Osteoblast (primary cell): ENCODE measurements at regions not wholly inside any gene's neighbourhood (a gene's known extent, or its start where the extent isn't known, plus 50 kb on each side); places are given as distances from the start of the nearest gene placed in this dataset.

Source experiments
- DNase-seq: peaks from one replicate; pipeline ENCODE4 v3.0.0; 2011; ENCODE audit warnings: low spot score, mixed read lengths; ENCODE audit not compliant: insufficient read length; ENCODE audit errors: missing footprints
- H2AFZ ChIP-seq: 2 replicates; pipeline ENCODE4 v1.6.0; 2011; ENCODE audit warnings: mild to moderate bottlenecking, low read length
- H3K27ac ChIP-seq: 2 replicates; pipeline ENCODE4 v1.5.1; 2011; ENCODE audit warnings: mild to moderate bottlenecking, low read depth, low read length, moderate library complexity
- H3K27me3 ChIP-seq: 2 replicates; pipeline ENCODE4 v1.6.0; 2012; ENCODE audit warnings: mild to moderate bottlenecking, control low read depth, inconsistent platforms, low read length, moderate library complexity; ENCODE audit not compliant: insufficient read depth
- H3K36me3 ChIP-seq: 2 replicates; pipeline ENCODE4 v1.5.1; 2011; ENCODE audit warnings: mild to moderate bottlenecking, low read length, control low read depth, moderate library complexity; ENCODE audit not compliant: insufficient read depth
- H3K4me1 ChIP-seq: 2 replicates; pipeline ENCODE4 v1.5.1; 2011; ENCODE audit warnings: mild to moderate bottlenecking, low read length, control low read depth, moderate library complexity; ENCODE audit not compliant: insufficient read depth
- H3K4me2 ChIP-seq: 2 replicates; pipeline ENCODE4 v1.6.0; 2011; ENCODE audit warnings: mild to moderate bottlenecking, low read length; ENCODE audit not compliant: insufficient read depth
- H3K4me3 ChIP-seq: fragments of 200-600 bp; sonication (generic); 3 replicates; pipeline ENCODE4 v1.5.1; 2012; ENCODE audit warnings: mild to moderate bottlenecking, low read length, inconsistent platforms; ENCODE audit not compliant: insufficient read depth
- H3K79me2 ChIP-seq: 2 replicates; pipeline ENCODE4 v1.6.0; 2012; ENCODE audit warnings: mild to moderate bottlenecking, low read length, control low read depth, inconsistent platforms; ENCODE audit not compliant: insufficient read depth
- H3K9me3 ChIP-seq: 2 replicates; pipeline ENCODE4 v1.5.1; 2011; ENCODE audit warnings: low read depth, low read length, control low read depth
- H4K20me1 ChIP-seq: 2 replicates; pipeline ENCODE4 v1.6.0; 2012; ENCODE audit warnings: mild to moderate bottlenecking, low read length, control low read depth; ENCODE audit not compliant: insufficient read depth
- TF ChIP-seq, protein P1 (sequence below): IDR thresholded peaks from 2 replicates; pipeline ENCODE4 v1.5.1; 2011; ENCODE audit warnings: mild to moderate bottlenecking, low read depth, low read length, moderate library complexity; ENCODE audit errors: extremely low read depth

DNA sequence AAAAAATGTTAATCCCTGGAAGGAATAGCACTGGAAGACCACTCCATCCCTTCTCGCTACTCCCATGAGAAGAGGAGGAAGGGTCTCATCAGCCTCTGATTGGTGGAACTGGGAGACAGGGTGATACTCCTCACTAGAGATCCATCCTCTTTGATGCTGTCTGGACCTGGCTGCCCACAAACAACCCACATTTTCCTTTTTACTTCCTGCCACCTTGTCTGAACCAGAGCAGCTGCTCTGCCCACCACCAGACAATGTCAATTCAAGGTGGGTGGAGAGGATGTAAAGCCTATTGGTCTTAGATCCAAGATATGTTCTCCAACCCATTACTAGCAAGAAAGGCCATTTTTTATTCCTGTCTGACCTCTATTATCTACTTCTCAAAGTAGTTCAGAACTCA is 246.9 kb upstream of the TANK start:
- DNase-seq = no peak
- H4K20me1 ChIP-seq = no peaks in the 10 kb centered on the region
- peaks cover 23% of the 10 kb centered on the region for H3K4me1 ChIP-seq
- H3K4me2 ChIP-seq = no peak overlapping the region
- TF ChIP-seq, protein P1, sequence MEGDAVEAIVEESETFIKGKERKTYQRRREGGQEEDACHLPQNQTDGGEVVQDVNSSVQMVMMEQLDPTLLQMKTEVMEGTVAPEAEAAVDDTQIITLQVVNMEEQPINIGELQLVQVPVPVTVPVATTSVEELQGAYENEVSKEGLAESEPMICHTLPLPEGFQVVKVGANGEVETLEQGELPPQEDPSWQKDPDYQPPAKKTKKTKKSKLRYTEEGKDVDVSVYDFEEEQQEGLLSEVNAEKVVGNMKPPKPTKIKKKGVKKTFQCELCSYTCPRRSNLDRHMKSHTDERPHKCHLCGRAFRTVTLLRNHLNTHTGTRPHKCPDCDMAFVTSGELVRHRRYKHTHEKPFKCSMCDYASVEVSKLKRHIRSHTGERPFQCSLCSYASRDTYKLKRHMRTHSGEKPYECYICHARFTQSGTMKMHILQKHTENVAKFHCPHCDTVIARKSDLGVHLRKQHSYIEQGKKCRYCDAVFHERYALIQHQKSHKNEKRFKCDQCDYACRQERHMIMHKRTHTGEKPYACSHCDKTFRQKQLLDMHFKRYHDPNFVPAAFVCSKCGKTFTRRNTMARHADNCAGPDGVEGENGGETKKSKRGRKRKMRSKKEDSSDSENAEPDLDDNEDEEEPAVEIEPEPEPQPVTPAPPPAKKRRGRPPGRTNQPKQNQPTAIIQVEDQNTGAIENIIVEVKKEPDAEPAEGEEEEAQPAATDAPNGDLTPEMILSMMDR = no peak
- H2AFZ ChIP-seq = no peak overlapping the region
- H3K4me3 ChIP-seq = no peak overlapping the region
- no peaks in the 10 kb centered on the region for H3K9me3 ChIP-seq
- H3K36me3 ChIP-seq = no peaks in the 10 kb centered on the region
- no peak overlapping the region for H3K27ac ChIP-seq
- H3K27me3 ChIP-seq = no peaks in the 10 kb centered on the region
- H3K79me2 ChIP-seq = no peaks in the 10 kb centered on the region

DNA sequence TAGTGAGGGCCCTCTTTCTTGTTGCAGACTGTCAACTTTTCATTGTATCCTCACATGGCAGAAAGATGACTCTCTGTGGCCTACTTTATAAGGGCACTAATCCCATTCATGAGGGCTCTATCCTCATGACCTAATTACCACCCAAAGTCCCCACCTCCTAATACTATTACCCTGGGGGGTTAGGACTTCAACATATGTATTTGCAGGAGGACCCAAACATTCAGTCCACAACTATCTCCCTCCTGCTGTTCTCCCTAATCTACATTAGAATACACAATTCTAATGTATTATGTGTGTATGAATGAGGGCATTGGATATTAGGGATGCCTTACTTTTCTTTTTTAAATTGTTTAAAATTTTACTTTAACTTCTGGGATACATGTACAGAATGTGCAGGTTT is 246.0 kb upstream of the TANK start:
- Histone ChIP-seq H3K79me2 (no peaks in the 10 kb centered on the region), H3K36me3 (no peaks in the 10 kb centered on the region), H3K4me2 (no peak overlapping the region), H3K27me3 (no peaks in the 10 kb centered on the region), H3K9me3 (no peaks in the 10 kb centered on the region), H3K4me1 (peaks cover 25% of the 10 kb centered on the region), H3K27ac (no peak overlapping the region), H4K20me1 (no peaks in the 10 kb centered on the region), H2AFZ (no peak overlapping the region), H3K4me3 (no peak overlapping the region)
- DNase-seq = no peak
- TF ChIP-seq, protein P1 = no peak

DNA sequence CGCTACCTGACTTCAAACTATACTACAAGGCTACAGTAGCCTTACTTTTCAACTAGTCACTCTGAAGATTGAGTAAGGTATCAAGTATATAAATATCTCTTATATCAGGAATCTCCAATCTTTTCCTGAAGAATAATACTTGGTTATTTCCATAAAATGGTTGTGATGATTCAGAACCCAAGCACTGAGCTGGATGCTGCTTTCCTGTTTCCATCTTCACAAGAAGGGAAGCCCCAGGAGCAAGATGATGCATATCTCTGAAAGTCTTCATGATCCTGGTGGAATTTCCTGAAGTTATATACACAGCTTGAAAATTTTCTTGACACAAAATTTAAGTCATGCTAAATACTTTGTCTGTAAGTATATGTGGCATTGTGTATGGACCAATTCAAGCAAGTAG is 243.9 kb upstream of the TANK start:
- Histone ChIP-seq H3K36me3 (no peaks in the 10 kb centered on the region), H2AFZ (no peak overlapping the region), H3K4me2 (no peak overlapping the region), H3K4me1 (peaks cover 18% of the 10 kb centered on the region), H3K4me3 (no peak overlapping the region), H3K9me3 (no peaks in the 10 kb centered on the region), H3K27ac (no peak overlapping the region), H3K27me3 (no peaks in the 10 kb centered on the region), H4K20me1 (no peaks in the 10 kb centered on the region), H3K79me2 (no peaks in the 10 kb centered on the region)
- TF ChIP-seq, protein P1 = no peak
- no peak for DNase-seq

DNA sequence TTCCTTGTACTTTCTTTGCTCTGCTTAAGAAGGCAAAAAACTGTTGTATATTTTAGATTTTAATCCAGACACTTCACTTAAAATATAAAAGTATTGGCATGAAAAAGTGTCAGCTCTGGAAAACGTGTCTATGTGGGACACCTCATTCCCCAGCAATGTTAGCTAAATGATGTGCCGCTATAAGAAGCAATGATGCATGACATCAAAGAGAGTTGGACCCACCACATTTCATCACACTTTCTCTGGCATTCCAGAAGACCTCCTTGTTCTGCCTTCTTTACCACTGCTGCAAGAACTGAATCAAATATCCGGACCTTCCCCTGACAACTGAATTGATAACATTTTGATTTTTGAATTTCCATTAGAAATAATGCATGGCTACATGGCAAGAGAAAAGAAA is 242.4 kb upstream of the TANK start:
- Histone ChIP-seq H3K4me2 (no peak overlapping the region), H3K27ac (no peak overlapping the region)
- TF ChIP-seq, protein P1 = no peak

More for the DNA sequence above, 242.4 kb upstream of the TANK start:
- peaks cover 22% of the 10 kb centered on the region for H3K4me1 ChIP-seq
- H3K27me3 ChIP-seq = no peaks in the 10 kb centered on the region
- no peak for DNase-seq
- no peak overlapping the region for H2AFZ ChIP-seq
- no peak overlapping the region for H3K4me3 ChIP-seq
- no peaks in the 10 kb centered on the region for H3K9me3 ChIP-seq
- no peaks in the 10 kb centered on the region for H3K36me3 ChIP-seq
- H4K20me1 ChIP-seq = no peaks in the 10 kb centered on the region
- H3K79me2 ChIP-seq = no peaks in the 10 kb centered on the region
